ENCODE measurements at regions not wholly inside any gene's neighbourhood (a gene's known extent, or its start where the extent isn't known, plus 50 kb on each side); places are given as distances from the start of the nearest gene placed in this dataset.

DNA sequence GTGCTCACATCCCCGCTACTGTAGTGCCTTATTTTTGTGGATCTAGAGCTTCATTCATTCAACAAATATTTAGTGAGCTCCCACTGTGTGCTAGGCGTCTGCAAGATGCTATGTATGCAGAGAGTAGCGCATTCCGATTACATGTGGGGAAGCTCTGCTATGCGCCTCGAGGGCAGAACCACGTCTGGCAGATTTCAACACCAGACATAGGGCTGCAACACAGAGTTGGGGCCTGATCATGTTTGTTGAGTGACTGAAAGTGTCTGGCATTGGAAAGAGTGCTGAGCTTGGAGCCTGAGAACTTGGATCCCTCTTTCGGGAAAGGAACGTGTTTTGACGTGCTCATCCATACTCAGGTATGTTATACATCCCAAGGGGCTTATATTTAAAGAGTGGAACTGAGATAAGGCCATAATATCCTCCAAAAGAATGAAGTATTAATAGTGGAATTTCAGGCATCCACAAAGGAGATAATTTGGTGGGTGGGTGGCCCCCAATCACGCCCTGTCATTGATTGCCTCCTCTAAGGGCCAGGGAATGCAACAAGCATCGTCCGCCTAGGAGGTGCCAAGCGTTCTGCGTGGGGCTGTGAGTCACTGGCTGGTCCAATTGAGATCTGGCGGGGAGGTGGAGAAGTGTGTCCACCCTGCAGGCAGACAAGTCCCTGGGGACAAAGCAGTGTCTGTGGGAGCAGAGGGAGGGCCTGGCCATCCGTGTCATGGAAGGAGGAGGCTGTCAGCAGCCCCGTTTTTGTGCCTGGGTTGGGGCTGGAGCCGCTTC, 62.8 kb upstream of the ZBTB40 start:
- H3K9me3 ChIP-seq (replicated peaks; ENCODE audit: control insufficient read depth, low read depth, low read length): no peaks in the 10 kb centered on the region
- H3K36me3 ChIP-seq (ENCODE audit: control insufficient read depth, insufficient read depth, low read length): no peaks in the 10 kb centered on the region
- H3K27ac ChIP-seq (ENCODE audit: low read length): no peak overlapping the region
- DNase-seq: no peak
- peaks cover 15% of the 10 kb centered on the region for H3K27me3 ChIP-seq (ENCODE audit: control insufficient read depth, insufficient read depth, low read length)
- no peaks in the 10 kb centered on the region for H3K4me1 ChIP-seq (ENCODE audit: control insufficient read depth, insufficient read depth, low read length)
- 52% methylated on average over 14 of the region's 19 CpGs for WGBS (ENCODE audit: insufficient coverage)
- H3K4me3 ChIP-seq (ENCODE audit: low read length): no peak overlapping the region

DNA sequence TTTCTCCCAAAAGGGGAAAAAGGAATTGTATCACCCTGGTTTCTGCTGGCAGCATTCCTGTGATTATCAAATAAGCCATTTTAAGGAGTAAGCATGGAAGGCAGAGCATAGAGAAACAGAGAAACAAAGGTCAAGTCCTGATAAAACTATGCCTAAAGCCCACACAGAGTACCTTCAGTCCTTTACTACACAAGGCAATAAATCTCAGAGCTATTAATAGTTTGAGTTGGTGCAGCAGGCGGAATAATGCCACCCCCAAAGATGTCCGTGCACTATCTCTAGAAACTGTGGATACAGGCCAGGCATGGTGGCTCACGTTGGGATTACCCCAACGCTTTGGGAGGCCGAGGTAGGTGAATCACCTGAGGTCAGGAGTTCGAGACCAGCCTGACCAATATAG, 58.1 kb upstream of the ZBTB40 start:
- no peak for DNase-seq
- H3K27me3 ChIP-seq (ENCODE audit: control insufficient read depth, insufficient read depth, low read length): peaks cover 20% of the 10 kb centered on the region
- H3K36me3 ChIP-seq (ENCODE audit: control insufficient read depth, insufficient read depth, low read length): no peaks in the 10 kb centered on the region
- H3K9me3 ChIP-seq (replicated peaks; ENCODE audit: control insufficient read depth, low read depth, low read length): no peaks in the 10 kb centered on the region
- no peak overlapping the region for H3K4me3 ChIP-seq (ENCODE audit: low read length)
- H3K4me1 ChIP-seq (ENCODE audit: control insufficient read depth, insufficient read depth, low read length): no peaks in the 10 kb centered on the region
- WGBS (ENCODE audit: insufficient coverage): 100% methylated on average over 1 of the region's 6 CpGs
- H3K27ac ChIP-seq (ENCODE audit: low read length): no peak overlapping the region

GRCh38 chr1:22398656-22399420, 52.8 kb upstream of the ZBTB40 start:
- no peaks in the 10 kb centered on the region for H3K9me3 ChIP-seq (replicated peaks; ENCODE audit: control insufficient read depth, low read depth, low read length)
- no peak overlapping the region for H3K27ac ChIP-seq (ENCODE audit: low read length)
- H3K27me3 ChIP-seq (ENCODE audit: control insufficient read depth, insufficient read depth, low read length): peaks cover 15% of the 10 kb centered on the region
- peak; percentile 27 for DNase-seq
- no peaks in the 10 kb centered on the region for H3K4me1 ChIP-seq (ENCODE audit: control insufficient read depth, insufficient read depth, low read length)
- WGBS (ENCODE audit: insufficient coverage): 75% methylated on average over 2 of the region's 11 CpGs
- H3K4me3 ChIP-seq (ENCODE audit: low read length): no peak overlapping the region
- H3K36me3 ChIP-seq (ENCODE audit: control insufficient read depth, insufficient read depth, low read length): no peaks in the 10 kb centered on the region

GRCh38 chr1:22399421-22400091, 52.1 kb upstream of the ZBTB40 start:
- Histone ChIP-seq H3K9me3 (replicated peaks; ENCODE audit: control insufficient read depth, low read depth, low read length) (no peaks in the 10 kb centered on the region), H3K4me1 (ENCODE audit: control insufficient read depth, insufficient read depth, low read length) (no peaks in the 10 kb centered on the region), H3K27ac (ENCODE audit: low read length) (no peak overlapping the region), H3K4me3 (ENCODE audit: low read length) (no peak overlapping the region), H3K27me3 (ENCODE audit: control insufficient read depth, insufficient read depth, low read length) (peaks cover 17% of the 10 kb centered on the region), H3K36me3 (ENCODE audit: control insufficient read depth, insufficient read depth, low read length) (no peaks in the 10 kb centered on the region)
- 86% methylated on average over 9 of the region's 10 CpGs for WGBS (ENCODE audit: insufficient coverage)
- DNase-seq: no peak

Measured in muscle of leg (tissue), 3 donors.